GM23338 (cell line): ENCODE measurements at regions not wholly inside any gene's neighbourhood (a gene's known extent, or its start where the extent isn't known, plus 50 kb on each side); places are given as distances from the start of the nearest gene placed in this dataset.

Source experiments
- CREB1 ChIP-seq: fragments of 250-450 bp; sonication (Bioruptor Pico); IDR thresholded peaks from 2 replicates; pipeline ENCODE4 v1.5.0; 2020; ENCODE audit warnings: low read depth, mild to moderate bottlenecking, moderate library complexity
- ETS1 ChIP-seq: IDR thresholded peaks from 2 replicates; pipeline ENCODE4 v1.6.1; 2016; ENCODE audit warnings: antibody characterized with exemption
- EZH2 ChIP-seq: fragments of 200-600 bp; sonication (generic); IDR thresholded peaks from one replicate; pipeline ENCODE4 v1.8.0; 2017; ENCODE audit warnings: antibody characterized with exemption, mild to moderate bottlenecking, low read depth; ENCODE audit not compliant: unreplicated experiment
- EZH2phosphoT487 ChIP-seq: fragments of 200-600 bp; sonication (generic); IDR thresholded peaks from one replicate; pipeline ENCODE4 v1.8.1; 2018; ENCODE audit warnings: antibody characterized with exemption; ENCODE audit not compliant: unreplicated experiment
- JUNB ChIP-seq: IDR thresholded peaks from one replicate; pipeline ENCODE4 v1.6.1; 2016; ENCODE audit warnings: antibody characterized with exemption; ENCODE audit not compliant: unreplicated experiment
- POLR2AphosphoS5 ChIP-seq: IDR thresholded peaks from 2 replicates; pipeline ENCODE4 v1.6.1; 2016; ENCODE audit warnings: antibody characterized with exemption, low read depth
- STAT1 ChIP-seq: IDR thresholded peaks from one replicate; pipeline ENCODE4 v1.6.1; 2016; ENCODE audit warnings: antibody characterized with exemption; ENCODE audit not compliant: unreplicated experiment
- ZNF114 ChIP-seq: fragments of 250-450 bp; sonication (Bioruptor Pico); IDR thresholded peaks from 2 replicates; pipeline ENCODE4 v1.5.0; 2020; ENCODE audit warnings: mild to moderate bottlenecking, moderate library complexity
- ZNF462 ChIP-seq: fragments of 250-450 bp; sonication (Bioruptor Pico); IDR thresholded peaks from 2 replicates; pipeline ENCODE4 v1.5.0; 2020; ENCODE audit warnings: mild to moderate bottlenecking, moderate library complexity
- TF ChIP-seq, protein P1 (sequence below), 2 experiments: fragments of 200-600 bp in 1 of 2; sonication (generic) in 1 of 2; conservative IDR thresholded peaks; 2 replicates each; pipeline versions ENCODE4 v1.5.1 to v1.6.1; 2016 to 2017; ENCODE audit warnings: antibody characterized with exemption in 2 of 2, low read depth in 2 of 2, mild to moderate bottlenecking in 2 of 2, moderate library complexity in 1 of 2
- TF ChIP-seq, protein P2 (sequence below): IDR thresholded peaks from one replicate; pipeline ENCODE4 v1.6.1; 2018; ENCODE audit warnings: antibody characterized with exemption; ENCODE audit not compliant: unreplicated experiment

GRCh38 chr17:12313786-12314185, 293.1 kb downstream of the MAP2K4 start:
- TF ChIP-seq, protein P1, sequence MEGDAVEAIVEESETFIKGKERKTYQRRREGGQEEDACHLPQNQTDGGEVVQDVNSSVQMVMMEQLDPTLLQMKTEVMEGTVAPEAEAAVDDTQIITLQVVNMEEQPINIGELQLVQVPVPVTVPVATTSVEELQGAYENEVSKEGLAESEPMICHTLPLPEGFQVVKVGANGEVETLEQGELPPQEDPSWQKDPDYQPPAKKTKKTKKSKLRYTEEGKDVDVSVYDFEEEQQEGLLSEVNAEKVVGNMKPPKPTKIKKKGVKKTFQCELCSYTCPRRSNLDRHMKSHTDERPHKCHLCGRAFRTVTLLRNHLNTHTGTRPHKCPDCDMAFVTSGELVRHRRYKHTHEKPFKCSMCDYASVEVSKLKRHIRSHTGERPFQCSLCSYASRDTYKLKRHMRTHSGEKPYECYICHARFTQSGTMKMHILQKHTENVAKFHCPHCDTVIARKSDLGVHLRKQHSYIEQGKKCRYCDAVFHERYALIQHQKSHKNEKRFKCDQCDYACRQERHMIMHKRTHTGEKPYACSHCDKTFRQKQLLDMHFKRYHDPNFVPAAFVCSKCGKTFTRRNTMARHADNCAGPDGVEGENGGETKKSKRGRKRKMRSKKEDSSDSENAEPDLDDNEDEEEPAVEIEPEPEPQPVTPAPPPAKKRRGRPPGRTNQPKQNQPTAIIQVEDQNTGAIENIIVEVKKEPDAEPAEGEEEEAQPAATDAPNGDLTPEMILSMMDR (conservative IDR thresholded peaks at IDR 0.05; ENCODE audit: low read depth in 2 of 2): no peak
- TF ChIP-seq STAT1: no peak
- no peak for TF ChIP-seq POLR2AphosphoS5
- TF ChIP-seq ETS1: no peak
- TF ChIP-seq EZH2: no peak
- no peak for TF ChIP-seq EZH2phosphoT487
- TF ChIP-seq, protein P2, sequence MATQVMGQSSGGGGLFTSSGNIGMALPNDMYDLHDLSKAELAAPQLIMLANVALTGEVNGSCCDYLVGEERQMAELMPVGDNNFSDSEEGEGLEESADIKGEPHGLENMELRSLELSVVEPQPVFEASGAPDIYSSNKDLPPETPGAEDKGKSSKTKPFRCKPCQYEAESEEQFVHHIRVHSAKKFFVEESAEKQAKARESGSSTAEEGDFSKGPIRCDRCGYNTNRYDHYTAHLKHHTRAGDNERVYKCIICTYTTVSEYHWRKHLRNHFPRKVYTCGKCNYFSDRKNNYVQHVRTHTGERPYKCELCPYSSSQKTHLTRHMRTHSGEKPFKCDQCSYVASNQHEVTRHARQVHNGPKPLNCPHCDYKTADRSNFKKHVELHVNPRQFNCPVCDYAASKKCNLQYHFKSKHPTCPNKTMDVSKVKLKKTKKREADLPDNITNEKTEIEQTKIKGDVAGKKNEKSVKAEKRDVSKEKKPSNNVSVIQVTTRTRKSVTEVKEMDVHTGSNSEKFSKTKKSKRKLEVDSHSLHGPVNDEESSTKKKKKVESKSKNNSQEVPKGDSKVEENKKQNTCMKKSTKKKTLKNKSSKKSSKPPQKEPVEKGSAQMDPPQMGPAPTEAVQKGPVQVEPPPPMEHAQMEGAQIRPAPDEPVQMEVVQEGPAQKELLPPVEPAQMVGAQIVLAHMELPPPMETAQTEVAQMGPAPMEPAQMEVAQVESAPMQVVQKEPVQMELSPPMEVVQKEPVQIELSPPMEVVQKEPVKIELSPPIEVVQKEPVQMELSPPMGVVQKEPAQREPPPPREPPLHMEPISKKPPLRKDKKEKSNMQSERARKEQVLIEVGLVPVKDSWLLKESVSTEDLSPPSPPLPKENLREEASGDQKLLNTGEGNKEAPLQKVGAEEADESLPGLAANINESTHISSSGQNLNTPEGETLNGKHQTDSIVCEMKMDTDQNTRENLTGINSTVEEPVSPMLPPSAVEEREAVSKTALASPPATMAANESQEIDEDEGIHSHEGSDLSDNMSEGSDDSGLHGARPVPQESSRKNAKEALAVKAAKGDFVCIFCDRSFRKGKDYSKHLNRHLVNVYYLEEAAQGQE: no peak
- TF ChIP-seq CREB1 (CRISPR knock-in tag): no peak
- no peak for TF ChIP-seq JUNB
- no peak for TF ChIP-seq ZNF462 (CRISPR knock-in tag)
- TF ChIP-seq ZNF114 (CRISPR knock-in tag): no peak
